ENCODE measurements at regions not wholly inside any gene's neighbourhood (a gene's known extent, or its start where the extent isn't known, plus 50 kb on each side); places are given as distances from the start of the nearest gene placed in this dataset.

DNA sequence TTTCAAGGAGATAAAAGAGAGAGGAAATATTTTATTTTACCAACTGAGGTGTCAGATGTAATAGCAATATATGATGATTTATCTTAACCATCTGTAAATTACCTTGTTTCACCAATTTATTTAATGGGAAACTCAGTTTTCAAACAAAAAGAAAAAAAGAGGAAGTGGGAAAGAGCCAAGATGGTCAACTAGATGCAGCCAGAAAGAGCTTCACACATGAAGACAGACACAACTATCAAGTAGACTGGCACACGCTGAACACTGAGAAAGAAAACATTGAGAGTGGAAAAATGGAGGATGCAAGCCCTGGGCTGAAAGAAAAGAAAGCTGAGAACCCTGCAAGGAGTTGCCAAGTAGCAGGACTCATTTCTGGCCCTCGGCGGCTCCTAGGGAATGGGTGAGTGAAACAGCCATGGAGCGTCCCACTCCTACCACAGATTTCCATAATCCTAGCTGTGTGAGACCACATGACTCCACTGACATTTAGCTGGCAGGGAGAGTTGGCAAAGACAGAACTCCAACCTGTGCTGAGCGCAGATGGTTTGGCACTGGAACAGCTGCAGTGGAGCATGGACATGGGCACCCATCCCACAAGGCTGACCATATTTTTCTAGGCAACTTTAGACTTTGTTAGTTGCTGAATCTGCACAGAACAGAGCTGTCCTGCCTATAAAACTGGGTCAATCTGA lies 409.3 kb downstream of the FAM47B start:
- CTCF ChIA-PET: no interaction called here

DNA sequence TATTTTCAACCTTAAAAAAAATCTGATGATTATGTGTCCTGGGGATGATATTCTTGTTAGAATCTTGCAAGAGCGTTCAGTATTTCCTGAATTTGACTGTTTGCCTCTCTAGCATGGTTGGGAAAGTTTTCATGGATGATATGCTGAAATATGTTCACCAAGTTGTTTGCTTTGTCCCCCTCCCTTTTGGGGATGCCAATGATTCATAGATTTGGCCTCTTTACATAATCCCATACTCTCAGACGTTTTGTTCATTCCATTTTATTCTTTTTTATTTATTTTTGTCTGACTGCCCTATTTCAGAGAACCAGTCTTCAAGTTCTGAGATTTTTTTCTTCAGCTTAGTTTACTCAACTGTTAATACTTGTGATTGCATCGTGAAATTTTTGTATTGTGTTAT lies 415.1 kb downstream of the FAM47B start:
- Mint-ChIP-seq H3K9me3 (no peaks in the 10 kb centered on the region), H3K4me3 (no peak overlapping the region), H3K36me3 (ENCODE audit: low read depth) (no peaks in the 10 kb centered on the region), H3K4me1 (ENCODE audit: low read depth) (no peaks in the 10 kb centered on the region), H3K27me3 (no peaks in the 10 kb centered on the region), H3K27ac (no peak overlapping the region)
- no peak overlapping the region for H3K4me3 ChIP-seq (ENCODE audit: low read length)
- intact Hi-C loops (cut with DNase I, micrococcal nuclease): no loop called here
- ChIA-PET POLR2A (no interaction called here), CTCF (no interaction called here)
- H3K9me3 ChIP-seq (ENCODE audit: control insufficient read depth in 1 of 2, insufficient read depth in 1 of 2, low read length in 2 of 2): peaks cover 0 to 8% of the 10 kb centered on the region in 2 experiments
- H3K27ac ChIP-seq (ENCODE audit: low read depth in 1 of 2, low read length in 2 of 2): no peak overlapping the region
- no peaks in the 10 kb centered on the region for H3K27me3 ChIP-seq (ENCODE audit: control insufficient read depth in 1 of 2, insufficient read depth in 2 of 2, low read length in 2 of 2)
- TF ChIP-seq, protein P1, sequence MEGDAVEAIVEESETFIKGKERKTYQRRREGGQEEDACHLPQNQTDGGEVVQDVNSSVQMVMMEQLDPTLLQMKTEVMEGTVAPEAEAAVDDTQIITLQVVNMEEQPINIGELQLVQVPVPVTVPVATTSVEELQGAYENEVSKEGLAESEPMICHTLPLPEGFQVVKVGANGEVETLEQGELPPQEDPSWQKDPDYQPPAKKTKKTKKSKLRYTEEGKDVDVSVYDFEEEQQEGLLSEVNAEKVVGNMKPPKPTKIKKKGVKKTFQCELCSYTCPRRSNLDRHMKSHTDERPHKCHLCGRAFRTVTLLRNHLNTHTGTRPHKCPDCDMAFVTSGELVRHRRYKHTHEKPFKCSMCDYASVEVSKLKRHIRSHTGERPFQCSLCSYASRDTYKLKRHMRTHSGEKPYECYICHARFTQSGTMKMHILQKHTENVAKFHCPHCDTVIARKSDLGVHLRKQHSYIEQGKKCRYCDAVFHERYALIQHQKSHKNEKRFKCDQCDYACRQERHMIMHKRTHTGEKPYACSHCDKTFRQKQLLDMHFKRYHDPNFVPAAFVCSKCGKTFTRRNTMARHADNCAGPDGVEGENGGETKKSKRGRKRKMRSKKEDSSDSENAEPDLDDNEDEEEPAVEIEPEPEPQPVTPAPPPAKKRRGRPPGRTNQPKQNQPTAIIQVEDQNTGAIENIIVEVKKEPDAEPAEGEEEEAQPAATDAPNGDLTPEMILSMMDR (IDR thresholded peaks at IDR 0.05): no peak
- H3K4me1 ChIP-seq (ENCODE audit: insufficient read depth, low read length): no peaks in the 10 kb centered on the region
- ATAC-seq (ENCODE audit: poor library complexity) (no peak), DNase-seq (no peak)
- no peaks in the 10 kb centered on the region for H3K36me3 ChIP-seq (ENCODE audit: insufficient read depth, low read length)

More for the DNA sequence above, 409.3 kb downstream of the FAM47B start:
- Histone ChIP-seq H3K36me3 (ENCODE audit: insufficient read depth, low read length) (no peaks in the 10 kb centered on the region), H3K27ac (ENCODE audit: low read depth in 1 of 2, low read length in 2 of 2) (no peak overlapping the region), H3K4me3 (ENCODE audit: low read length) (no peak overlapping the region), H3K27me3 (ENCODE audit: control insufficient read depth in 1 of 2, insufficient read depth in 2 of 2, low read length in 2 of 2) (no peaks in the 10 kb centered on the region), H3K9me3 (ENCODE audit: control insufficient read depth in 1 of 2, insufficient read depth in 1 of 2, low read length in 2 of 2) (peaks cover 0 to 8% of the 10 kb centered on the region in 2 experiments), H3K4me1 (ENCODE audit: insufficient read depth, low read length) (no peaks in the 10 kb centered on the region)
- H3K27me3 Mint-ChIP-seq: no peaks in the 10 kb centered on the region
- ATAC-seq (ENCODE audit: poor library complexity): no peak
- POLR2A ChIA-PET: no interaction called here
- DNase-seq: no peak
- H3K4me1 Mint-ChIP-seq (ENCODE audit: low read depth): no peaks in the 10 kb centered on the region
- TF ChIP-seq, protein P1 (IDR thresholded peaks at IDR 0.05): no peak
- no peaks in the 10 kb centered on the region for H3K36me3 Mint-ChIP-seq (ENCODE audit: low read depth)
- H3K27ac Mint-ChIP-seq: no peak overlapping the region
- intact Hi-C loops (cut with DNase I, micrococcal nuclease): no loop called here
- H3K4me3 Mint-ChIP-seq: no peak overlapping the region
- no peaks in the 10 kb centered on the region for H3K9me3 Mint-ChIP-seq

DNA sequence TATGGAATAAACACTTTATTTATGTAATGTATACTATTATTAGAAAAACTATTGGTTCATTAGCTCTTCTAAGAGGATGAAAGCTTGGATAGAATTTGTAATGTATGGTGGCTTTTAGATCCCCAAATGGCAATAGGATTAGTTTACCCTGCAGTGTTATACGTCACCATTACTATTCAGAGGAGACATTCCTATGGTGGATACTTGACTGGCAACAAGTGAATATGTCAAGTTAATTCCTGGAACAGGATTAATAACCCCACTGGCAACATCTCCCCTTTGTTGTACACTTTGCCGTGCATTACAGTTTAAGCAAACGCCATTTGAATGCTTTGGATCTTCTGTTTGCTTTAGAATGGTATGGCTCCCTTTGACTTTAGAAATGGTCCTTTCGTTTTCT lies 420.3 kb downstream of the FAM47B start:
- Histone ChIP-seq H3K36me3 (ENCODE audit: insufficient read depth, low read length) (no peaks in the 10 kb centered on the region), H3K4me3 (ENCODE audit: low read length) (no peak overlapping the region), H3K9me3 (ENCODE audit: control insufficient read depth in 1 of 2, insufficient read depth in 1 of 2, low read length in 2 of 2) (peaks cover 0 to 8% of the 10 kb centered on the region in 2 experiments), H3K27ac (ENCODE audit: low read depth in 1 of 2, low read length in 2 of 2) (no peak overlapping the region), H3K27me3 (ENCODE audit: control insufficient read depth in 1 of 2, insufficient read depth in 2 of 2, low read length in 2 of 2) (no peaks in the 10 kb centered on the region), H3K4me1 (ENCODE audit: insufficient read depth, low read length) (no peaks in the 10 kb centered on the region)
- no peaks in the 10 kb centered on the region for H3K4me1 Mint-ChIP-seq (ENCODE audit: low read depth)
- no peaks in the 10 kb centered on the region for H3K9me3 Mint-ChIP-seq
- H3K27me3 Mint-ChIP-seq: no peaks in the 10 kb centered on the region
- H3K27ac Mint-ChIP-seq: no peak overlapping the region
- intact Hi-C loops (cut with DNase I, micrococcal nuclease): no loop called here
- no peaks in the 10 kb centered on the region for H3K36me3 Mint-ChIP-seq (ENCODE audit: low read depth)
- DNase-seq (no peak), ATAC-seq (ENCODE audit: poor library complexity) (no peak)
- TF ChIP-seq, protein P1 (IDR thresholded peaks at IDR 0.05): no peak
- POLR2A ChIA-PET: no interaction called here
- no peak overlapping the region for H3K4me3 Mint-ChIP-seq
- CTCF ChIA-PET: no interaction called here

All from CD4-positive, alpha-beta T cell (primary cell).